Suprapubic skin (tissue), 4 donors: ENCODE measurements at regions not wholly inside any gene's neighbourhood (a gene's known extent, or its start where the extent isn't known, plus 50 kb on each side); places are given as distances from the start of the nearest gene placed in this dataset.

Source experiments
- DNase-seq, 2 donors: peaks; one replicate each; pipeline ENCODE4 v3.0.0-alpha.2; 2019; ENCODE audit warnings: low spot score in 2 of 2
- H3K27ac ChIP-seq: fragments of 200-600 bp; sonication (generic); one replicate; pipeline ENCODE4 v1.5.1; 2019
- H3K27me3 ChIP-seq: fragments of 200-600 bp; sonication (generic); one replicate; pipeline ENCODE4 v1.5.1; 2019
- H3K36me3 ChIP-seq: fragments of 200-600 bp; sonication (generic); one replicate; pipeline ENCODE4 v1.5.1; 2019
- H3K4me1 ChIP-seq: fragments of 200-600 bp; sonication (generic); one replicate; pipeline ENCODE4 v1.5.1; 2019
- H3K4me3 ChIP-seq: fragments of 200-600 bp; sonication (generic); one replicate; pipeline ENCODE4 v1.5.1; 2019; ENCODE audit warnings: mild to moderate bottlenecking
- H3K9me3 ChIP-seq: fragments of 200-600 bp; sonication (generic); one replicate; pipeline ENCODE4 v1.5.1; 2019
- EP300 ChIP-seq: sonication (generic); formaldehyde crosslinking; IDR thresholded peaks from one replicate; pipeline ENCODE4 v1.6.1; 2017; ENCODE audit warnings: antibody characterized with exemption
- POLR2A ChIP-seq, 2 donors: fragments of 450-650 bp; IDR thresholded peaks; one replicate each; pipeline ENCODE4 v1.6.1; 2017; ENCODE audit warnings: antibody characterized with exemption in 2 of 2, mild to moderate bottlenecking in 2 of 2, moderate library complexity in 2 of 2
- POLR2AphosphoS5 ChIP-seq, 3 donors: sonication (generic); formaldehyde crosslinking; IDR thresholded peaks; one replicate each; pipeline ENCODE4 v1.6.1; 2017; ENCODE audit warnings: antibody characterized with exemption in 3 of 3
- WGBS: methylation state at CpG from one replicate; pipeline ENCODE4 v1.1.5; 2018; 5-methylcytosine and 5-hydroxymethylcytosine counted together
- TF ChIP-seq, protein P1 (sequence below), 2 donors: fragments of 200-600 bp in 1 of 2; fragments of 450-650 bp in 1 of 2; sonication (generic) in 1 of 2; IDR thresholded peaks; one replicate each; pipeline ENCODE4 v1.5.1; 2016 to 2019; ENCODE audit warnings: antibody characterized with exemption in 2 of 2, mild to moderate bottlenecking in 1 of 2, moderate library complexity in 1 of 2

GRCh38 chrX:810186-810585 is 179.6 kb downstream of the SHOX start:
- WGBS, result 87% methylated on average over 5 of the region's 5 CpGs
- Histone ChIP-seq H3K27me3 (no peaks in the 10 kb centered on the region), H3K27ac (no peak overlapping the region), H3K36me3 (no peaks in the 10 kb centered on the region), H3K4me1 (no peaks in the 10 kb centered on the region), H3K9me3 (peaks cover 9% of the 10 kb centered on the region), H3K4me3 (no peak overlapping the region)
- no peak for DNase-seq
- TF ChIP-seq POLR2A (IDR thresholded peaks at IDR 0.05) (no peak), POLR2AphosphoS5 (IDR thresholded peaks at IDR 0.05) (no peak), EP300 (no peak)
- TF ChIP-seq, protein P1, sequence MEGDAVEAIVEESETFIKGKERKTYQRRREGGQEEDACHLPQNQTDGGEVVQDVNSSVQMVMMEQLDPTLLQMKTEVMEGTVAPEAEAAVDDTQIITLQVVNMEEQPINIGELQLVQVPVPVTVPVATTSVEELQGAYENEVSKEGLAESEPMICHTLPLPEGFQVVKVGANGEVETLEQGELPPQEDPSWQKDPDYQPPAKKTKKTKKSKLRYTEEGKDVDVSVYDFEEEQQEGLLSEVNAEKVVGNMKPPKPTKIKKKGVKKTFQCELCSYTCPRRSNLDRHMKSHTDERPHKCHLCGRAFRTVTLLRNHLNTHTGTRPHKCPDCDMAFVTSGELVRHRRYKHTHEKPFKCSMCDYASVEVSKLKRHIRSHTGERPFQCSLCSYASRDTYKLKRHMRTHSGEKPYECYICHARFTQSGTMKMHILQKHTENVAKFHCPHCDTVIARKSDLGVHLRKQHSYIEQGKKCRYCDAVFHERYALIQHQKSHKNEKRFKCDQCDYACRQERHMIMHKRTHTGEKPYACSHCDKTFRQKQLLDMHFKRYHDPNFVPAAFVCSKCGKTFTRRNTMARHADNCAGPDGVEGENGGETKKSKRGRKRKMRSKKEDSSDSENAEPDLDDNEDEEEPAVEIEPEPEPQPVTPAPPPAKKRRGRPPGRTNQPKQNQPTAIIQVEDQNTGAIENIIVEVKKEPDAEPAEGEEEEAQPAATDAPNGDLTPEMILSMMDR (IDR thresholded peaks at IDR 0.05), result no peak

DNA sequence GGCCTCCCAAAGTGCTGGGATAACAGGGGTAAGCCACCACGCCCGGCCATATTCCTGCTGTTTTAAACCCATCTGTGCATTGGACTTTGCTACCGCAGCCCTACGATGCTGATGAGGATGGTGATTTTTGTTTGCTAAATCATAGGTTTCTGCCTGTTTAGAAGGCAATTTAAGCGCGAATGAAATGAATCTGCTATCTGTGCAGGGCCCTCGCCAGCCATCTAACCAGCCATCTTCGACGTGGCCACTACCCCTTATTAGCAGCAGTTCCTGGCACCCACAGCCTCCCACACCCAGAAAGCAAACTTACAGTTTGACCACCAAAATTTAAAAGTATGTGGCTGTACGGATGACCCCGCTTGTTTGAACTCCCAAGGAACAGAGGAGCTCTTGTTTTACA is 178.5 kb downstream of the SHOX start:
- Histone ChIP-seq H3K4me1 (no peaks in the 10 kb centered on the region), H3K9me3 (peaks cover 10% of the 10 kb centered on the region), H3K36me3 (no peaks in the 10 kb centered on the region), H3K27ac (no peak overlapping the region), H3K27me3 (no peaks in the 10 kb centered on the region), H3K4me3 (no peak overlapping the region)
- TF ChIP-seq EP300 (no peak), POLR2A (IDR thresholded peaks at IDR 0.05) (no peak), POLR2AphosphoS5 (IDR thresholded peaks at IDR 0.05) (no peak)
- TF ChIP-seq, protein P1 (IDR thresholded peaks at IDR 0.05), result no peak
- WGBS, result 91% methylated on average over 11 of the region's 11 CpGs
- no peak for DNase-seq

DNA sequence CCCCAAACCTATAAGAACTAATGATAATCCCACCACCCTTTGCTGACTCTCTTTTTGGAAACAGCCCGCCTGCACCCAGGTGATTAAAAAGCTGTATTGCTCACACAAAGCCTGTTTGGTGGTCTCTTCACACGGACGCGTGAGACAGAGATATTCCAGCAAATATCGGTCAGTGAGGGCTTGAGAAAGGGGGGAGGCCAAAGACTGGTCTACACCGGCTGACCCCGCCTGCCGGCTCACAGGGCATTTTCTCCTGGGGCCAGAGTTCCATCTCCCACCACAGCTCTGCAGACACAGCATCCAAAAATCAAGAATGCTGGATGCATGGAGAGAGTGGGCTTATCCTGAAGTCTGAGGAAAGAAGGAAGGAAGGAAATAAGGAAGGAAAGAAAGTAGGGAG is 176.0 kb downstream of the SHOX start:
- H3K9me3 ChIP-seq, result peaks cover 13% of the 10 kb centered on the region
- 99% methylated on average over 8 of the region's 8 CpGs for WGBS
- no peak for TF ChIP-seq POLR2A (IDR thresholded peaks at IDR 0.05)
- TF ChIP-seq EP300, result no peak
- TF ChIP-seq POLR2AphosphoS5 (IDR thresholded peaks at IDR 0.05), result no peak
- TF ChIP-seq, protein P1 (IDR thresholded peaks at IDR 0.05), result no peak
- H3K27ac ChIP-seq, result no peak overlapping the region
- no peak for DNase-seq
- no peaks in the 10 kb centered on the region for H3K27me3 ChIP-seq
- H3K4me1 ChIP-seq, result no peaks in the 10 kb centered on the region
- H3K4me3 ChIP-seq, result no peak overlapping the region
- no peaks in the 10 kb centered on the region for H3K36me3 ChIP-seq

DNA sequence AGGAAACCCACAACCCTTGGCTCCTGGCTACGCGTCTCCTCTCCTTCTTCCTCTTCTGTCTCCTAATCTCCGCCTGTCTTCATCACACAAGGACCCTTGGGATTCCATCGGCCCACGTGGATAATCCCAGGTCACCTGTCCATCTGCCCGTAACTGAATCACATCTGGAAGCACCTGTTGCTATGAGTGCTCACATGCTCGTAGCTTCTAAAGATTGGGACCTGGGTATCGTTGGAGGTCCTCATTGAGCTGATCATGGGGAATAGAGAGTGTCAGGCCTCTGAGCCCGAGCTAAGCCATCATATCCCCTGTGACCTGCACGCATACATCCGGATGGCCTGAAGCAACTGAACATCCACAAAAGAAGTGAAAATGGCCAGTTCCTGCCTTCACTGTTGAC is 175.4 kb downstream of the SHOX start:
- no peaks in the 10 kb centered on the region for H3K36me3 ChIP-seq
- WGBS, result 92% methylated on average over 11 of the region's 11 CpGs
- H3K4me1 ChIP-seq, result no peaks in the 10 kb centered on the region
- no peak overlapping the region for H3K27ac ChIP-seq
- no peaks in the 10 kb centered on the region for H3K27me3 ChIP-seq
- peaks cover 13% of the 10 kb centered on the region for H3K9me3 ChIP-seq
- no peak for TF ChIP-seq POLR2A (IDR thresholded peaks at IDR 0.05)
- no peak for TF ChIP-seq EP300
- TF ChIP-seq, protein P1 (IDR thresholded peaks at IDR 0.05), result no peak
- no peak for TF ChIP-seq POLR2AphosphoS5 (IDR thresholded peaks at IDR 0.05)
- no peak for DNase-seq
- no peak overlapping the region for H3K4me3 ChIP-seq

DNA sequence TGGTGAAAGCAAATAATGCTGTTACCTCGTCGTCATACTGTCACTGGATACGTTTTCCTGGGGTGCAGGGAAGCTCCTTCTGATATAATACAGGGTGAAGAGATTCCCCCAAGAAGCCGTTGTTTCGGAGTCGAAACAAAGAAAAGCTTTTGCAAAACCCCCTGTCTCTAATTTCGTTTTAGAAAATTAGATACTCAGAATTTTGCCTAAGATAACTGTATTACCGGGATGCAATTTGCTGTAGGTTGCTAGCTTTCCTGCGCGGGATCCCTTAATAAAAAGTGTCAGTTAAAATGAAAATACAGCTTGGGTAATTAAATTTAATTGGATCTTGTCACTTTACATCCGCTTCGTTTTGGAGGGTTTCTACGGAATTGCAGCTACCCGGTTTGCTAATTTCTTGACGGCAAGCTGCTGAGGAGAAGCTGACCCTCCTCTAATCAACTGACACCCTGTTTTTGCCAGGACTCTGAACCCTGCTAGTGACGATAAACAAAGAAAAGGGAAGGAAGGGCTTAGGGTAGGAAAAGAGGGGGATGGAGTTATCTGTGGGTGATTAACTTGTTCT is 174.6 kb downstream of the SHOX start:
- Histone ChIP-seq H3K9me3 (peaks cover 13% of the 10 kb centered on the region), H3K27ac (no peak overlapping the region), H3K4me1 (no peaks in the 10 kb centered on the region), H3K36me3 (no peaks in the 10 kb centered on the region), H3K4me3 (no peak overlapping the region), H3K27me3 (no peaks in the 10 kb centered on the region)
- no peak for DNase-seq
- WGBS, result 42% methylated on average over 16 of the region's 16 CpGs
- TF ChIP-seq POLR2AphosphoS5 (IDR thresholded peaks at IDR 0.05), result no peak
- no peak for TF ChIP-seq POLR2A (IDR thresholded peaks at IDR 0.05)
- no peak for TF ChIP-seq EP300
- TF ChIP-seq, protein P1 (IDR thresholded peaks at IDR 0.05), result no peak
